ENCODE measurements at regions not wholly inside any gene's neighbourhood (a gene's known extent, or its start where the extent isn't known, plus 50 kb on each side); places are given as distances from the start of the nearest gene placed in this dataset.

GRCh38 chr18:67068608-67069007, 447.9 kb downstream of the DSEL start:
- no peak overlapping the region for H3K4me3 ChIP-seq (ENCODE audit: low read depth, low read length)
- no peaks in the 10 kb centered on the region for H3K36me3 ChIP-seq (ENCODE audit: control insufficient read depth, insufficient read depth, low read length)
- H3K9me3 ChIP-seq (ENCODE audit: control insufficient read depth, insufficient read depth, low read length): no peaks in the 10 kb centered on the region
- no CpG with 5 or more reads among the region's 2 CpGs for WGBS (ENCODE audit: insufficient coverage)
- H3K4me1 ChIP-seq (ENCODE audit: control insufficient read depth, insufficient read depth, low read length): no peaks in the 10 kb centered on the region
- H3K27ac ChIP-seq (ENCODE audit: low read depth, low read length): no peak overlapping the region
- DNase-seq (ENCODE audit: low read depth in 4 of 6, low spot score in 6 of 6): peak in 1 of 6 donors; percentile 13
- H3K27me3 ChIP-seq (ENCODE audit: control insufficient read depth, insufficient read depth, low read length): no peaks in the 10 kb centered on the region

DNA sequence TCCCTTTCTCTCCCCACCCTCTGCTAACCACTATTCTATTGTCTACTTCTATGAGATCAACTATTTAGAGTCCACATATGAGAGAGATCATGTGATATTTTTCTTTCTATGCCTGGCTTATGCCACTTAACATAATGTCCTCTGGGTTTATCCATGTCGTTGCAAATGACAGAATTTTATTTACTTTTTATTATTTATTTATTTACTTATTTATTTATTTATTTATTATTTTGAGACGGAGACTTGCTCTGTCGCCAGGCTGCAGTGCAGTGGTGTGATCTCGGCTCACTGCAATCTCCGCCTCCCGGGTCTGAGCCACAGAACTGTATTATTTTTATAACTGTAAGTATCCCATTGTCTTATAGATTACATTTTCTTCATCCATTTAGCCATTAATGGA, 443.4 kb upstream of the CDH19 start:
- Histone ChIP-seq H3K27ac (ENCODE audit: low read depth, low read length) (no peak overlapping the region), H3K36me3 (ENCODE audit: control insufficient read depth, insufficient read depth, low read length) (no peaks in the 10 kb centered on the region), H3K9me3 (ENCODE audit: control insufficient read depth, insufficient read depth, low read length) (no peaks in the 10 kb centered on the region), H3K4me3 (ENCODE audit: low read depth, low read length) (no peak overlapping the region), H3K4me1 (ENCODE audit: control insufficient read depth, insufficient read depth, low read length) (no peaks in the 10 kb centered on the region), H3K27me3 (ENCODE audit: control insufficient read depth, insufficient read depth, low read length) (no peaks in the 10 kb centered on the region)
- WGBS (ENCODE audit: insufficient coverage): no CpG with 5 or more reads among the region's 6 CpGs
- no peak for DNase-seq (ENCODE audit: low read depth in 4 of 6, low spot score in 6 of 6)

DNA sequence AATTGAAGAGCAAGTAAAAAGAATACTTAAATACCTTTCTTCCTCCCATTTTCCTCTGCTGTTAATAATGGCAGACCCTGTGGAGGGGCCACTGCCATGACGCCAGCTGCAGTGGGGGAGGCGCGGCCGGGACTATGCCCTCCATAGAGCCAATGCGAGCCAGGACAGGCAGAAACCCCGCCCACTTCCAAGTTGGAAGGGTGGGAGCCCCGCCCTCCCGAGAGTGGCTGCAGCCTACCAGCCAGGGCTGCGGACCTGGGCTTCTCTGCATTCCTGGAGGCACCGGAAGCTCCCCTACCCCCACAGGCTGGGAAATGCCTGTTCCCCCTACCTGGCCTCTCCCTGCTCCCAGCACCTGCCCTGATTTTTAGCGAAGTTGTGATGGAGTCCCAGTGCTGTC, 439.4 kb upstream of the CDH19 start:
- no peaks in the 10 kb centered on the region for H3K4me1 ChIP-seq (ENCODE audit: control insufficient read depth, insufficient read depth, low read length)
- no peak overlapping the region for H3K4me3 ChIP-seq (ENCODE audit: low read depth, low read length)
- 100% methylated on average over 9 of the region's 11 CpGs for WGBS (ENCODE audit: insufficient coverage)
- H3K27me3 ChIP-seq (ENCODE audit: control insufficient read depth, insufficient read depth, low read length): no peaks in the 10 kb centered on the region
- no peaks in the 10 kb centered on the region for H3K36me3 ChIP-seq (ENCODE audit: control insufficient read depth, insufficient read depth, low read length)
- no peak overlapping the region for H3K27ac ChIP-seq (ENCODE audit: low read depth, low read length)
- H3K9me3 ChIP-seq (ENCODE audit: control insufficient read depth, insufficient read depth, low read length): no peaks in the 10 kb centered on the region
- no peak for DNase-seq (ENCODE audit: low read depth in 4 of 6, low spot score in 6 of 6)

DNA sequence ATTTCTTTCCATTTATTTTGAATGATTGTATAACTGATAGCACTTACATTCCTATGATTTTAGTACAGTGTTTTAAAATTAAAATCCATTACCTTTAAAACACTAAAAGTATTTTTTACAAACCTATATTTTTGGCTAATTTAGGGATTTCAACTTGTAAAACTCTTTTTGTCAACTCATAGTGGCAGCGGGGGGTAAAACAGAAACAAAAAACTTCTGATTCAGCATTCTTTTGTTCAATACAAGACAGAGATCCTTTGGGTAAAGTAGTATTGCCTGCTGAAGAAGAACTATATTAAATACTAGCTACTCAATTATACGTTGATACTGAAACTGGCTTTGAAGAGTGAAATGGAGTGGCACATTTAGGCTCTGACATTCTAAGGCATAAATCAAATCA, 437.4 kb upstream of the CDH19 start:
- Histone ChIP-seq H3K4me3 (ENCODE audit: low read depth, low read length) (no peak overlapping the region), H3K9me3 (ENCODE audit: control insufficient read depth, insufficient read depth, low read length) (no peaks in the 10 kb centered on the region), H3K4me1 (ENCODE audit: control insufficient read depth, insufficient read depth, low read length) (no peaks in the 10 kb centered on the region), H3K27ac (ENCODE audit: low read depth, low read length) (no peak overlapping the region), H3K27me3 (ENCODE audit: control insufficient read depth, insufficient read depth, low read length) (no peaks in the 10 kb centered on the region), H3K36me3 (ENCODE audit: control insufficient read depth, insufficient read depth, low read length) (no peaks in the 10 kb centered on the region)
- DNase-seq (ENCODE audit: low read depth in 4 of 6, low spot score in 6 of 6): no peak
- WGBS (ENCODE audit: insufficient coverage): no CpG with 5 or more reads among the region's 2 CpGs

DNA sequence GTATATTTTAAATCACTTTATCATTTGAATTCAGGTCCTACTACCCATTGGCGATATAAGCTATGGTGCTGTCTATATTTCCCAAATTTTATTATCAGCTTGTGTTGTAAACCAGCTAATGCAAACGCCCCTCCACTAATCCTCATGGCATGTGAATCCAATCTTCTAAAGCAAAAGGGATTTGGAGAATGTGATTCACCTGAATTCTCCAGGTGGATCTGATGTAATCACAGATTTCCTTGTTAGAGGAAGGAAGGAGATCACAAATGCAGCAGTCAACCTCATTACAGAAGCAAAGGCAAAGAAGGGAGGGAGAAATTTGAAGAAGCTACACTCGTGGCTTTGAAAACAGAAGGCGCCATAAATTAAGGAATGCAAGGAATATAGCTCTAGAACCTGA, 431.1 kb upstream of the CDH19 start:
- Histone ChIP-seq H3K4me1 (ENCODE audit: control insufficient read depth, insufficient read depth, low read length) (no peaks in the 10 kb centered on the region), H3K4me3 (ENCODE audit: low read depth, low read length) (no peak overlapping the region), H3K9me3 (ENCODE audit: control insufficient read depth, insufficient read depth, low read length) (no peaks in the 10 kb centered on the region), H3K36me3 (ENCODE audit: control insufficient read depth, insufficient read depth, low read length) (no peaks in the 10 kb centered on the region), H3K27ac (ENCODE audit: low read depth, low read length) (no peak overlapping the region), H3K27me3 (ENCODE audit: control insufficient read depth, insufficient read depth, low read length) (no peaks in the 10 kb centered on the region)
- WGBS (ENCODE audit: insufficient coverage): 100% methylated on average over 1 of the region's 4 CpGs
- no peak for DNase-seq (ENCODE audit: low read depth in 4 of 6, low spot score in 6 of 6)

DNA sequence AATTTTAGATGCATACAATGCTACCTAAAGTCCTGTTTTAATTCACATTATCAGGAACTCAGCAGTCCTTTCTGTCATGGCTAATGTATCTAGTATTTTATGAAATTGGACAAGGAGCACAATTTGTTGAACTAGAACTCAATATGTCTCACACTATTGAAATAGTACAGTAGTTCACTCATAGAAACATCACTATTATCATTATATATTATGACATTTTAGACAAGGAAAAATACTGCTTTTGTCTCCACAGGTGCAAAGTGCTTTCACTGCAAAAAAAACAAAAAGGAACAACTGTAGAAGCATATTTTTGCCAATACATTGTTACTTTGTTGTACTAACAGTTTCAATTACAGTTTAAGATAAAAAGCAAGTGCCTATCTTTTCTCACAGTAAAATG, 419.2 kb upstream of the CDH19 start:
- H3K4me1 ChIP-seq (ENCODE audit: control insufficient read depth, insufficient read depth, low read length): no peaks in the 10 kb centered on the region
- H3K36me3 ChIP-seq (ENCODE audit: control insufficient read depth, insufficient read depth, low read length): no peaks in the 10 kb centered on the region
- no peak overlapping the region for H3K27ac ChIP-seq (ENCODE audit: low read depth, low read length)
- H3K4me3 ChIP-seq (ENCODE audit: low read depth, low read length): no peak overlapping the region
- H3K27me3 ChIP-seq (ENCODE audit: control insufficient read depth, insufficient read depth, low read length): no peaks in the 10 kb centered on the region
- no peaks in the 10 kb centered on the region for H3K9me3 ChIP-seq (ENCODE audit: control insufficient read depth, insufficient read depth, low read length)
- peak in 1 of 6 donors; percentile 18 for DNase-seq (ENCODE audit: low read depth in 4 of 6, low spot score in 6 of 6)

DNA sequence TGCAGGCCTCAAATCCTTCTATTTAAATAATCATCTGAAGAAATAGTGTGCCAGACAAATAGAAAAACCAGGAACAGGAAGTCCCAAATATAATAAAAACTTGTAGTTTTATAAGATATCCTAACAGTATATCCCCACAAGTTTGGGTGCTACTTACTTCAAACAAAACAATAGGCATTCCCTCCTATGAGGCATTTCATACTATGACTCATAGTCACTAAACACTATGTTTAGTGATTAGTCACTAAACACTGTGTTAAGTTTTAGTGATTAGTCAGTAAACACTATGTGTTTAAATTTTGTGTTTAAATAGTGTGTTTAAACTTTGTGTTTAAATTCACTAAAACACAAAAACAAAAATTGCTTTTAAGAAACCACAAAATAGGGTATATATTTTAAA, 407.0 kb upstream of the CDH19 start:
- no peaks in the 10 kb centered on the region for H3K27me3 ChIP-seq (ENCODE audit: control insufficient read depth, insufficient read depth, low read length)
- H3K4me1 ChIP-seq (ENCODE audit: control insufficient read depth, insufficient read depth, low read length): no peaks in the 10 kb centered on the region
- H3K27ac ChIP-seq (ENCODE audit: low read depth, low read length): no peak overlapping the region
- H3K9me3 ChIP-seq (ENCODE audit: control insufficient read depth, insufficient read depth, low read length): no peaks in the 10 kb centered on the region
- no peaks in the 10 kb centered on the region for H3K36me3 ChIP-seq (ENCODE audit: control insufficient read depth, insufficient read depth, low read length)
- no peak overlapping the region for H3K4me3 ChIP-seq (ENCODE audit: low read depth, low read length)
- DNase-seq (ENCODE audit: low read depth in 4 of 6, low spot score in 6 of 6): no peak

DNA sequence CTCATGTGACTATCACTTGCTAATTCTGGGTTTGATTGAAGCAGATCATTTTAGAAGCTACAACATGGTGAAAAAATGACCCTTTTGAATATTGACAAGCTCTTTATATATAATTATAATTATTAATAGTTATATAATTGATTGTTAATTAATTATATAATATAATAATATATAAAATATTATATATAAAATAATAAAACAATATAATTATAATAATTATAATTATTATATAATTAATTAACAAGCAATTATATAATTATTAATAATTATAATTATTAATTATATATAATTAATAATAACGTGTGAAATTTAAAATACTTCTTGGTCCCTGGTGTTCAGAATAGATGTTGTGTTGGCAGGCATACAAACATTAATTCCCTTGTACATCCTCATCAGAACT, 404.1 kb upstream of the CDH19 start:
- Histone ChIP-seq H3K36me3 (ENCODE audit: control insufficient read depth, insufficient read depth, low read length) (no peaks in the 10 kb centered on the region), H3K4me3 (ENCODE audit: low read depth, low read length) (no peak overlapping the region), H3K27me3 (ENCODE audit: control insufficient read depth, insufficient read depth, low read length) (no peaks in the 10 kb centered on the region), H3K4me1 (ENCODE audit: control insufficient read depth, insufficient read depth, low read length) (no peaks in the 10 kb centered on the region), H3K27ac (ENCODE audit: low read depth, low read length) (no peak overlapping the region), H3K9me3 (ENCODE audit: control insufficient read depth, insufficient read depth, low read length) (no peaks in the 10 kb centered on the region)
- no peak for DNase-seq (ENCODE audit: low read depth in 4 of 6, low spot score in 6 of 6)
- no CpG with 5 or more reads among the region's 1 CpG for WGBS (ENCODE audit: insufficient coverage)

GRCh38 chr18:67007085-67007484, 403.2 kb upstream of the CDH19 start:
- no peaks in the 10 kb centered on the region for H3K9me3 ChIP-seq (ENCODE audit: control insufficient read depth, insufficient read depth, low read length)
- H3K27me3 ChIP-seq (ENCODE audit: control insufficient read depth, insufficient read depth, low read length): no peaks in the 10 kb centered on the region
- WGBS (ENCODE audit: insufficient coverage): no CpG with 5 or more reads among the region's 1 CpG
- DNase-seq (ENCODE audit: low read depth in 4 of 6, low spot score in 6 of 6): no peak
- H3K4me3 ChIP-seq (ENCODE audit: low read depth, low read length): no peak overlapping the region
- H3K36me3 ChIP-seq (ENCODE audit: control insufficient read depth, insufficient read depth, low read length): no peaks in the 10 kb centered on the region
- H3K4me1 ChIP-seq (ENCODE audit: control insufficient read depth, insufficient read depth, low read length): no peaks in the 10 kb centered on the region
- no peak overlapping the region for H3K27ac ChIP-seq (ENCODE audit: low read depth, low read length)

DNA sequence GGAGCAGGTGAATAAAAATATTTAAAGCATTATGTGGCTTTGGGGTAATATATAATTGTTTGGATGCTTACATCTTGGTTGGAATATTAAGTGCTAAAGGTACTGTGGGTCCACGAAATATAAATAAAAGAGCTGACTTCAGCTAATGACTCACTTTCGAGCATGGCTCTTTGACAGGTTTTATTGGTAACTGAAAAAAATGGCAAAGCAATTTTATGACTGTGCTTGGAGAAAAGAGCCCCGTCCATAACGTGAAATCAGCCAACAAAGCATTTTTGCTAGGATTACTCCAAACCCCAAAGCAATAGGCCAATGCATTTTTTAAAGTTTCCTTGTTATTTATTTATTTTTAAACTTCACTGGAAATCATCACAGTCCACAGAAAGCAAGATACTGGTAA, 397.2 kb upstream of the CDH19 start:
- Histone ChIP-seq H3K9me3 (ENCODE audit: control insufficient read depth, insufficient read depth, low read length) (no peaks in the 10 kb centered on the region), H3K36me3 (ENCODE audit: control insufficient read depth, insufficient read depth, low read length) (no peaks in the 10 kb centered on the region), H3K27me3 (ENCODE audit: control insufficient read depth, insufficient read depth, low read length) (no peaks in the 10 kb centered on the region), H3K4me1 (ENCODE audit: control insufficient read depth, insufficient read depth, low read length) (no peaks in the 10 kb centered on the region), H3K27ac (ENCODE audit: low read depth, low read length) (no peak overlapping the region), H3K4me3 (ENCODE audit: low read depth, low read length) (no peak overlapping the region)
- DNase-seq (ENCODE audit: low read depth in 4 of 6, low spot score in 6 of 6): peak in 1 of 6 donors; percentile 60
- 65% methylated on average over 2 of the region's 4 CpGs for WGBS (ENCODE audit: insufficient coverage)

- H3K9me3 ChIP-seq (ENCODE audit: control insufficient read depth, insufficient read depth, low read length): no peaks in the 10 kb centered on the region
- no peak overlapping the region for H3K27ac ChIP-seq (ENCODE audit: low read depth, low read length)
- no peaks in the 10 kb centered on the region for H3K36me3 ChIP-seq (ENCODE audit: control insufficient read depth, insufficient read depth, low read length)
- no peaks in the 10 kb centered on the region for H3K27me3 ChIP-seq (ENCODE audit: control insufficient read depth, insufficient read depth, low read length)
- no peak overlapping the region for H3K4me3 ChIP-seq (ENCODE audit: low read depth, low read length)
- H3K4me1 ChIP-seq (ENCODE audit: control insufficient read depth, insufficient read depth, low read length): no peaks in the 10 kb centered on the region
- DNase-seq (ENCODE audit: low read depth in 4 of 6, low spot score in 6 of 6): no peak
These were observed 395.1 kb upstream of the CDH19 start for GRCh38 chr18:66999003-66999402.

Data from spinal cord (tissue), 9 donors.